HFF-Myc (cell line): ENCODE measurements at regions not wholly inside any gene's neighbourhood (a gene's known extent, or its start where the extent isn't known, plus 50 kb on each side); places are given as distances from the start of the nearest gene placed in this dataset.

Experiments used
- DNase-seq: peaks from one replicate; pipeline ENCODE4 v3.0.0-alpha.2; 2011; ENCODE audit warnings: low read depth; ENCODE audit errors: extremely low read depth
- H3K4me3 ChIP-seq: replicated peaks from 2 replicates; pipeline ENCODE4 v1.5.1; 2011; ENCODE audit warnings: low read depth, mild to moderate bottlenecking, control low read depth, low read length
- TF ChIP-seq, protein P1 (sequence below): IDR thresholded peaks from 2 replicates; pipeline ENCODE4 v1.5.1; 2012; ENCODE audit warnings: mild to moderate bottlenecking, low read depth, low read length, control low read depth; ENCODE audit errors: missing control alignments

GRCh38 chr1:95703046-95703445 is 469.0 kb downstream of the RWDD3 start:
- no peak overlapping the region for H3K4me3 ChIP-seq
- DNase-seq: no peak
- TF ChIP-seq, protein P1, sequence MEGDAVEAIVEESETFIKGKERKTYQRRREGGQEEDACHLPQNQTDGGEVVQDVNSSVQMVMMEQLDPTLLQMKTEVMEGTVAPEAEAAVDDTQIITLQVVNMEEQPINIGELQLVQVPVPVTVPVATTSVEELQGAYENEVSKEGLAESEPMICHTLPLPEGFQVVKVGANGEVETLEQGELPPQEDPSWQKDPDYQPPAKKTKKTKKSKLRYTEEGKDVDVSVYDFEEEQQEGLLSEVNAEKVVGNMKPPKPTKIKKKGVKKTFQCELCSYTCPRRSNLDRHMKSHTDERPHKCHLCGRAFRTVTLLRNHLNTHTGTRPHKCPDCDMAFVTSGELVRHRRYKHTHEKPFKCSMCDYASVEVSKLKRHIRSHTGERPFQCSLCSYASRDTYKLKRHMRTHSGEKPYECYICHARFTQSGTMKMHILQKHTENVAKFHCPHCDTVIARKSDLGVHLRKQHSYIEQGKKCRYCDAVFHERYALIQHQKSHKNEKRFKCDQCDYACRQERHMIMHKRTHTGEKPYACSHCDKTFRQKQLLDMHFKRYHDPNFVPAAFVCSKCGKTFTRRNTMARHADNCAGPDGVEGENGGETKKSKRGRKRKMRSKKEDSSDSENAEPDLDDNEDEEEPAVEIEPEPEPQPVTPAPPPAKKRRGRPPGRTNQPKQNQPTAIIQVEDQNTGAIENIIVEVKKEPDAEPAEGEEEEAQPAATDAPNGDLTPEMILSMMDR: no peak

DNA sequence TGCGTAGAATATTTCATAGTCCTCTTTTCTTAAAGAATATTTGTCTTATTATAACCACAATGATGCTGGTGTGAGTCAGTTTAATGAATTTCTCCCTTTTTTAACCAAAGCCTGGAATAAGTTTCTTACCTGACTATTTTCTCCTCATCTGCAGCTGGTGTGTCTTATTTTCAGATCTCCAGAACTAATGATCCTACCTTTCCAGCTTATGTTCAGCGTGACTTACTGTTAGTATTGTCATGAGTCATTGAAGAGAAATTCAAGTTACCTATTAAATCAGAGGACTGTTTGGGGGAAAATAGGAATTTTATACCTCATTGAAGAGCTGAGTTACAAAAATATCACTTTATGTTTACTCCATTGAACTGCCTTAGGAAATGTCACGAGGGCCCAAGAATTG is 482.1 kb downstream of the RWDD3 start:
- no peak for DNase-seq
- TF ChIP-seq, protein P1: no peak
- H3K4me3 ChIP-seq: no peak overlapping the region

- TF ChIP-seq, protein P1: no peak
- no peak overlapping the region for H3K4me3 ChIP-seq
- no peak for DNase-seq
Observed at GRCh38 chr1:95716550-95716949, 482.5 kb downstream of the RWDD3 start.

GRCh38 chr1:95723346-95723745 is 489.3 kb downstream of the RWDD3 start:
- no peak overlapping the region for H3K4me3 ChIP-seq
- TF ChIP-seq, protein P1: no peak
- DNase-seq: no peak

DNA sequence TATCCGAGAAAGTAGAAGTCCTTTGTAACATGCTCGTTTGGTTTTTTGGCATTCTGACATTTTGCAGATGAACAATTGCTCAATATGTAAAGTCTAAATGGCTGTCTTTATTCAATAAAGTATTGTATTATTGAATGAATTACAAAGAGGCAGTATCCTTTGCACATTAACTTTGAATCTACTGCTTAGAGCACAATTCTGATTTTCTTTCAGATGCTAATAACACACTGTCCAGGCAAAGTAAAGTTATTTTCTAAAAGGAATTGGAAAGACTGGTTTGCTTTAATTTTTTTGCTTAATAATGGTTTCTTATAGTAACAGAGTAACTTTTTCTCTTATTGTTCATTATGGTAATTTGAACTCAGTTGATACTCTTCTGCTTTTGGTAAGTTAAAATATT is 494.8 kb downstream of the RWDD3 start:
- TF ChIP-seq, protein P1: no peak
- H3K4me3 ChIP-seq: no peak overlapping the region
- no peak for DNase-seq

GRCh38 chr1:95730986-95731385 is 497.0 kb downstream of the RWDD3 start:
- no peak for DNase-seq
- TF ChIP-seq, protein P1: no peak
- H3K4me3 ChIP-seq: no peak overlapping the region

DNA sequence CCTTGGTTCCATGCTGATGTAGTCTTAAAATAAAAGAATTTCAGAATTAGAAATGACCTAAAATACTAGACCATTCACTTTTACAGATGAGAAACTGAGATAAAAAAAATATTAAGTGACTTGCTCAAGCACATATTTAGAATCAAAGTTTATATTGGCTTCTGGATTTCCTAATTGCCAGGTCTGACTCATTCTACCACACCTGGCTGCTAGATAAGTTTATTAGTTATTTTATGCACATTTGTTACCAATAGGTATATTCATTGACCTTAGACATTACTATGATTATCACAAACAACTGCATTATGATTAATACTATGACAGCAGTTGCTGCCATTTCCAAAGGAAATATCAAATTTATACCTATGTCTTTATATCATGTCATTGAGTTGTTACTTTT is 497.5 kb downstream of the RWDD3 start:
- DNase-seq: no peak
- no peak overlapping the region for H3K4me3 ChIP-seq
- TF ChIP-seq, protein P1: no peak
